Ovary (tissue), 7 donors: ENCODE measurements at regions not wholly inside any gene's neighbourhood (a gene's known extent, or its start where the extent isn't known, plus 50 kb on each side); places are given as distances from the start of the nearest gene placed in this dataset.

Source experiments
- DNase-seq, 5 donors: peaks; one replicate each; pipeline ENCODE4 v3.0.0-alpha.2; 2019 to 2020
- H3K27ac ChIP-seq, 2 donors: fragments of 200-600 bp; one replicate each; pipeline versions ENCODE4 v1.5.1 to v1.8.0; 2019 to 2022
- H3K27me3 ChIP-seq: fragments of 200-600 bp; one replicate; pipeline ENCODE4 v1.8.0; 2022
- H3K36me3 ChIP-seq: fragments of 200-600 bp; sonication (generic); one replicate; pipeline ENCODE4 v1.5.1; 2019
- H3K4me1 ChIP-seq: one replicate; pipeline ENCODE4 v1.8.1; 2013; ENCODE audit warnings: mild to moderate bottlenecking, moderate library complexity; ENCODE audit not compliant: insufficient read depth
- H3K4me3 ChIP-seq: fragments of 200-600 bp; sonication (generic); one replicate; pipeline ENCODE4 v1.5.1; 2017
- H3K9me3 ChIP-seq, 2 donors: fragments of 200-600 bp in 1 of 2; sonication (generic) in 1 of 2; one replicate each; pipeline versions ENCODE4 v1.5.1 to v1.8.1; 2013 to 2019; ENCODE audit warnings: mild to moderate bottlenecking in 1 of 2, moderate library complexity in 1 of 2
- CTCF ChIP-seq, 3 donors: fragments of 450-650 bp in 2 of 3; fragments of 200-600 bp in 1 of 3; IDR thresholded peaks; one replicate each; pipeline versions ENCODE4 v1.5.1 to v1.8.0; 2016 to 2022; ENCODE audit warnings: antibody characterized with exemption in 3 of 3, mild to moderate bottlenecking in 1 of 3
- EP300 ChIP-seq: sonication (generic); formaldehyde crosslinking; IDR thresholded peaks from one replicate; pipeline ENCODE4 v1.6.1; 2017; ENCODE audit warnings: antibody characterized with exemption
- POLR2A ChIP-seq: fragments of 450-650 bp; IDR thresholded peaks from one replicate; pipeline ENCODE4 v1.6.1; 2017; ENCODE audit warnings: antibody characterized with exemption, mild to moderate bottlenecking, moderate library complexity
- WGBS, 3 donors: extraction: QIAGEN DNeasy Blood & Tissue Kit in 1 of 3; methylation state at CpG; one replicate each; pipeline versions ENCODE4 v1.1.5 to v1.1.7; 2013 to 2017; 5-methylcytosine and 5-hydroxymethylcytosine counted together
- intact Hi-C, 4 donors: fragments of 100-400 bp; cut with DNase I; formaldehyde crosslinking; loops; one replicate each; pipeline versions ENCODE4 v1.11.0 to v1.15.1; 2022 to 2023
- donor health status: DM: no; HTN: no; CAD: no; lungs with moderate emphysema.
- donor health status: DM: no; HTN: no; CAD: no.
- donor health status: Bipolar disorder and iron deficiency.
- donor health status: DM: no; HTN: no; CAD: no.
- donor health status: DM: yes; HTN: yes; CAD: no.

- Histone ChIP-seq H3K4me3 (no peak overlapping the region), H3K36me3 (no peaks in the 10 kb centered on the region), H3K27ac (no peak overlapping the region), H3K9me3 (no peaks in the 10 kb centered on the region), H3K27me3 (no peaks in the 10 kb centered on the region), H3K4me1 (peaks cover 2% of the 10 kb centered on the region)
- intact Hi-C loops, result no loop called here
- DNase-seq, result peak in 1 of 5 donors; percentile 30
- TF ChIP-seq POLR2A (no peak), EP300 (no peak), CTCF (IDR thresholded peaks at IDR 0.05) (no peak)
- WGBS, 3 donors, result 82 to 86% (median 85%) methylated on average over 23 to 27 of the region's 27 CpGs
These were observed 130.0 kb downstream of the DLL1 start for GRCh38 chr6:170160628-170161611.

DNA sequence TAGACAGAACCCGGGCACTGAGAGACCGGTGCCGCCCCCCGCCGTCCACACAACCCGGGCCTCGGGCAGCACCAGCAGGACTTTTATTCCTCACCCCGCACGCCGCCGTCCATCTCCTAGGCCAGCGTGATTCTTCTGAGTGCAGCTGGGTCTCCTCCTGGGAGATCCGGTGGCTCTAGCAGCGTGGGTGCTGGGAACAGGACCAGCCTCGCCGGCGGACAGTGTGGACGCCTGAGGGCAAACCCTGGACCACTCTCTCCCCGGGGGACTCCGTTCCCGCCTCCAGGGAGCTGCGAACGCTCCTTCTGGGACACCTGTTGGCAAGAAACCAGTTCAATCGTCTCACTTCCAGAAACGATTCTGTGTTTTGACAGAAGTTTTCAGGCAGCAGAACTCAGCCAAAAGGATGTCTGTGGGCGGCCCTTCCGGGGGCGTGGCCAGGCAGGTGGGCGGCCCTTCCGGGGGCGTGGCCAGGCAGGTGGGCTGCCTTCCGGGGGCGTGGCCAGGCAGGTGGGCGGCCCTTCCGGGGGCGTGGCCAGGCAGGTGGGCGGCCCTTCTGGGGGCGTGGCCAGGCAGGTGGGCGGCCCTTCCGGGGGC is 130.7 kb downstream of the DLL1 start:
- Histone ChIP-seq H3K27ac (no peak overlapping the region), H3K4me3 (no peak overlapping the region), H3K4me1 (no peaks in the 10 kb centered on the region), H3K36me3 (no peaks in the 10 kb centered on the region), H3K9me3 (no peaks in the 10 kb centered on the region), H3K27me3 (no peaks in the 10 kb centered on the region)
- DNase-seq, result peak in 2 of 5 donors; percentile 21 to 29
- no peak for TF ChIP-seq POLR2A
- no peak for TF ChIP-seq CTCF (IDR thresholded peaks at IDR 0.05)
- no peak for TF ChIP-seq EP300
- intact Hi-C loops, result no loop called here
- 83 to 89% (median 83%) methylated on average over 27 to 40 of the region's 40 CpGs for WGBS, 3 donors

DNA sequence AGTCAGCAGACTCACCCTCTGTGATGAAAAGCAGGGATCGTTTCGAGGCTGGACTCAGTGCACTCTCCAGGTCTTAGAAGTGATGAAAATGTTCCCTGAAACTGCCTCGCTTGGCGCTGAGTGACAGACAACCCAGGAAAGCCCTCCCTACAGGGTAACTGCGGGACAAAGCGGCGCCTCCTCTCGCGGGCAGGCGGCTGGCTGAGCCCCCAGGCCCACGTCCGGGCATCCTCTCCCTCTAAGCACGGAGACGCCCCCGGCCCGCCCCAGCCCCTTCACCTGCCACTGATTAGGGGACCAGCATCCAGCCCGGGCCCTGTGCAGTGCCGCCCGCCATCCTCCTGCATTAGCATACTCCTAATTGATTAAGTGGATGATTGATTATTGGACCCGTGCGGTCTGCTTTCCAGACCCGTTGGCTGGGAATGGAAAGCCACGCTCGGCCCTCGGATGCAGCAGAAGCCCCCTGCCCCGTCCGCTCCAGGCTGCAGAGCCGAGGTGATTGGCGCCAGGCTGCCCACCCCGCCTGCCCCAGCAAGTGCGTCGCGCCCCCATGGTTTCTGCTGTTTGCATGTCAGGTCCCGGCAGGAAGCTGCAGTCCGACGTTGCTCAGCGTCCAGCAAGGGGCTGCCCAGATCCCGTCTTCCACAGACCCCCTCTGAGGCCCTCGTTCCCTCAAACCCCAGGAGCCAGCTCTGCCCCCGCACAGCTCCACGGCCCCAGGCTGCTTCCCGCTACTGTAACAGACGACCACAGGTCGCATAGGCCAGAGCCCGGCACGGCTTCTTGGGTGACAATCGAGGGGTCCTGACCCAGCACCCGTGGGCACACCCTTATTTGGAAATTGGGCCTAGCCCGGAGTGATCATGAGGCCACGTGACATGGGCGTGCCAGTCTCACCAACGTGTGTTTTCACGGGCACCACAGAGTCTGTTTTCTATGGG is 131.6 kb downstream of the DLL1 start:
- no peak overlapping the region for H3K27ac ChIP-seq
- H3K4me3 ChIP-seq, result no peak overlapping the region
- intact Hi-C loops, result loop anchor here in 1 of 4 donors (10.0 kb wide), 1 partner anchor 1934 kb away; no protein-coding TSS in a partner anchor
- TF ChIP-seq CTCF (IDR thresholded peaks at IDR 0.05) (no peak), POLR2A (no peak), EP300 (no peak)
- no peaks in the 10 kb centered on the region for H3K4me1 ChIP-seq
- WGBS, 3 donors, result 81 to 90% (median 84%) methylated on average over 45 to 53 of the region's 53 CpGs
- no peaks in the 10 kb centered on the region for H3K9me3 ChIP-seq
- peak in 1 of 5 donors; percentile 29 for DNase-seq
- H3K27me3 ChIP-seq, result no peaks in the 10 kb centered on the region
- no peaks in the 10 kb centered on the region for H3K36me3 ChIP-seq
